Testis (tissue), 2 donors: ENCODE measurements at regions not wholly inside any gene's neighbourhood (a gene's known extent, or its start where the extent isn't known, plus 50 kb on each side); places are given as distances from the start of the nearest gene placed in this dataset.

Experiments used
- DNase-seq: peaks from one replicate; pipeline ENCODE4 v3.0.0-alpha.2; 2019
- H3K27ac ChIP-seq, 2 donors: fragments of 200-600 bp; sonication (generic); one replicate each; pipeline ENCODE4 v1.5.1; 2019
- H3K27me3 ChIP-seq: fragments of 200-600 bp; sonication (generic); one replicate; pipeline ENCODE4 v1.5.1; 2019
- H3K36me3 ChIP-seq: fragments of 200-600 bp; sonication (generic); one replicate; pipeline ENCODE4 v1.5.1; 2017; ENCODE audit warnings: low read depth; ENCODE audit errors: missing control alignments
- H3K4me1 ChIP-seq: fragments of 200-600 bp; sonication (generic); one replicate; pipeline ENCODE4 v1.5.1; 2019
- H3K4me3 ChIP-seq, 2 donors: fragments of 200-600 bp; sonication (generic); one replicate each; pipeline ENCODE4 v1.5.1; 2017 to 2019
- H3K9me3 ChIP-seq: fragments of 200-600 bp; sonication (generic); one replicate; pipeline ENCODE4 v1.5.1; 2017
- CTCF ChIP-seq, 3 experiments: fragments of 450-650 bp in 2 of 3; fragments of 200-600 bp in 1 of 3; sonication (generic) in 1 of 3; IDR thresholded peaks; one replicate each; pipeline ENCODE4 v1.5.1; 2016 to 2019; ENCODE audit warnings: antibody characterized with exemption in 3 of 3, mild to moderate bottlenecking in 2 of 3, moderate library complexity in 1 of 3
- POLR2A ChIP-seq: fragments of 450-650 bp; IDR thresholded peaks from one replicate; pipeline ENCODE4 v1.6.1; 2017; ENCODE audit warnings: antibody characterized with exemption, mild to moderate bottlenecking, moderate library complexity
- WGBS, 2 donors: methylation state at CpG; one replicate each; pipeline ENCODE4 v1.1.5; 2018; 5-methylcytosine and 5-hydroxymethylcytosine counted together
- intact Hi-C: fragments of 100-400 bp; cut with DNase I; formaldehyde crosslinking; loops from one replicate; pipeline ENCODE4 v1.15.1; 2023; ENCODE audit warnings: low total_unique reads

- WGBS, 2 donors = 63 to 83% methylated on average over 3 of the region's 3 CpGs
- H3K4me3 ChIP-seq = no peak overlapping the region
- no peaks in the 10 kb centered on the region for H3K36me3 ChIP-seq
- H3K9me3 ChIP-seq = no peaks in the 10 kb centered on the region
- TF ChIP-seq POLR2A (no peak), CTCF (IDR thresholded peaks at IDR 0.05) (no peak)
- no peaks in the 10 kb centered on the region for H3K27me3 ChIP-seq
- intact Hi-C loops = no loop called here
- H3K27ac ChIP-seq = no peak overlapping the region
- no peak for DNase-seq
- no peaks in the 10 kb centered on the region for H3K4me1 ChIP-seq
Observed at GRCh38 chr11:11171285-11171684, 181.8 kb downstream of the CSNK2A3 start.

DNA sequence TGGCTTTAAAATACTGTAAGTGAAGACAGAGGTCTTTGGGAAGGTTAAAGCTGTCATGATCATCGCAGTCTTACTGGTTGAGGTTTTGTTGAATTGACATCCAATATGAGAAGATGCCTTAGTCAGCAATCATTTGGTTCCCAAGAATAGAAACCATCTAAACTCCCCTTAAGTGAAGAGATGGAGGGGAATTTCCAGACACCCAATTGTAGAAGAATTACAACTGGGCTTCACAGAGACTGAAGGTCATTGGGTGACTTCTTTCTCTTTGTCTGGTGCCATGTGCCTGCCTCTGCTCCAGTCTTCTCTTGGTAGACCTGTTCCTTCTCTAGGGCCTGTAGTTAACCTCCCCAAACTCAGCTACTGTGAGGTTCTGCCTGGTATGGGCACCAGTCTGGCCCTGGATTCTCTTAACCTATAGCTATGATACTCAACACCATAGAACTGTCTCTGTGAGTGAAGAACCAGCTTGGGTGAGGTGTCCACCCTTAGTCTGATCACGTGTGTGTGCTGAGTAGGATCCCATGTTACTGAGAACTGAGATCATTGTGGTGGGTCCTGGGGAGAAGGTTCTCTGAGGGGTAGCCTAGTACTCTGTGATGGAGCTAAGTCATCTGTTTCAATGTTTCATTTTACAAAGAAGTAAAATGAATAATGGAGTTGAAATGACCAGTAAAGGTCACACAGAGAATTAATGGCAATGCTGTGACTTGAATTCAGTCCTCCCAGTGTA, 182.5 kb downstream of the CSNK2A3 start:
- H3K9me3 ChIP-seq = no peaks in the 10 kb centered on the region
- TF ChIP-seq POLR2A (no peak), CTCF (IDR thresholded peaks at IDR 0.05) (no peak)
- no peaks in the 10 kb centered on the region for H3K36me3 ChIP-seq
- intact Hi-C loops = no loop called here
- DNase-seq = no peak
- H3K4me3 ChIP-seq = no peak overlapping the region
- no peaks in the 10 kb centered on the region for H3K27me3 ChIP-seq
- H3K4me1 ChIP-seq = no peaks in the 10 kb centered on the region
- 92 to 95% methylated on average over 2 of the region's 2 CpGs for WGBS, 2 donors
- no peak overlapping the region for H3K27ac ChIP-seq

- H3K27ac ChIP-seq = no peak overlapping the region
- no peak for TF ChIP-seq POLR2A
- no peak for TF ChIP-seq CTCF (IDR thresholded peaks at IDR 0.05)
- H3K27me3 ChIP-seq = no peaks in the 10 kb centered on the region
- H3K36me3 ChIP-seq = no peaks in the 10 kb centered on the region
- H3K9me3 ChIP-seq = no peaks in the 10 kb centered on the region
- no peak for DNase-seq
- H3K4me3 ChIP-seq = no peak overlapping the region
- intact Hi-C loops = no loop called here
- no peaks in the 10 kb centered on the region for H3K4me1 ChIP-seq
- WGBS, 2 donors = 93 to 94% methylated on average over 4 of the region's 4 CpGs
Observed at GRCh38 chr11:11169715-11170351, 183.2 kb downstream of the CSNK2A3 start.

DNA sequence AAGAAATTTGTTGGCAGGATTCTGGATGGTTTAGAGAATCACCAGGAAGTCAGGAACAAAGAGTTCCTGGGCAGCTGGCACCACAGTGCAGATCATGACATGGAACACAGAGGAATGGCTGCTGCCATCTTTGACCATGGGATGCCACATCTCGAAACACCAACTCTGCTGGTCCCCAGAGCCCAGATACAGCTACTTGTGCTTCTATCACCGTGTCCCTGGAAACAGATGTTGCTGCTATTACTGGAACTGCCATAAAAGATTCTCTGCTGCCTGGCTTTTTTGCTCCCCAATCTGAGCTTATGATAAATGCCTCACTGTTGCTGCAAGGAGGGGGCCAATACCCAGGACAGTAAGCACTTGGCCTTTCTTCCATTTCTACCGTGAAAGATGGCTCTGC, 185.2 kb downstream of the CSNK2A3 start:
- Histone ChIP-seq H3K4me3 (no peak overlapping the region), H3K9me3 (no peaks in the 10 kb centered on the region), H3K27me3 (no peaks in the 10 kb centered on the region), H3K36me3 (no peaks in the 10 kb centered on the region), H3K27ac (no peak overlapping the region), H3K4me1 (peaks cover 4% of the 10 kb centered on the region)
- intact Hi-C loops = no loop called here
- no peak for TF ChIP-seq CTCF (IDR thresholded peaks at IDR 0.05)
- no peak for TF ChIP-seq POLR2A
- DNase-seq = no peak
- 48 to 54% methylated on average over 3 of the region's 3 CpGs for WGBS, 2 donors

DNA sequence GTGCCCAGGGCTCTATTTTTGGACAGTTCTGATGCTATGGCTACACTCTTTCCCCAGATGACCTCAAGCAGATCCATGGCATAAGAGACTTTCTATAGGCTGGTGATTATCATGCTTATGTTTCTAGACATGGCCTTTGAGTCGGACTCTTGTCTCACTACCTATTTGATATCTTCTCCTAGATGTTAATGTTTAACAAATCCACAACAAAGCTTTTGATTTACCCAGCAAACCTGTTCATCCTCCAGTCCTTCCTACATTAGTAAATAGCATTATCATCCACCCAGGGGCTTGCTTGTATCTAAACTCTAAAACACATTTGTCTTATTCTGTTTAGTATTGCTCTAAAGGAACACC, 188.7 kb downstream of the CSNK2A3 start:
- H3K4me3 ChIP-seq = no peak overlapping the region
- WGBS, 2 donors = 95 to 98% methylated on average over 1 of the region's 1 CpG
- no peaks in the 10 kb centered on the region for H3K27me3 ChIP-seq
- no peaks in the 10 kb centered on the region for H3K9me3 ChIP-seq
- DNase-seq = no peak
- TF ChIP-seq CTCF (IDR thresholded peaks at IDR 0.05) (no peak), POLR2A (no peak)
- no peaks in the 10 kb centered on the region for H3K36me3 ChIP-seq
- intact Hi-C loops = no loop called here
- H3K4me1 ChIP-seq = peaks cover 4% of the 10 kb centered on the region
- no peak overlapping the region for H3K27ac ChIP-seq
